Peyer's patch (tissue), 4 donors: ENCODE measurements at regions not wholly inside any gene's neighbourhood (a gene's known extent, or its start where the extent isn't known, plus 50 kb on each side); places are given as distances from the start of the nearest gene placed in this dataset.

ENCODE experiments used
- CTCF ChIP-seq, 6 experiments: fragments of 450-650 bp in 4 of 6; fragments of 200-600 bp in 2 of 6; sonication (generic) in 1 of 6; IDR thresholded peaks; one replicate each; pipeline ENCODE4 v1.5.1; 2017 to 2019; ENCODE audit warnings: antibody characterized with exemption in 6 of 6, mild to moderate bottlenecking in 3 of 6, moderate library complexity in 1 of 6
- POLR2A ChIP-seq, 2 donors: fragments of 450-650 bp; IDR thresholded peaks; one replicate each; pipeline ENCODE4 v1.5.1; 2017; ENCODE audit warnings: antibody characterized with exemption in 2 of 2, mild to moderate bottlenecking in 2 of 2, moderate library complexity in 2 of 2

GRCh38 chr13:67662997-67663396, 432.9 kb upstream of the PCDH9 start:
- no peak for TF ChIP-seq CTCF (IDR thresholded peaks at IDR 0.05)
- no peak for TF ChIP-seq POLR2A (IDR thresholded peaks at IDR 0.05)
